AG20443 (cell line): ENCODE measurements at regions not wholly inside any gene's neighbourhood (a gene's known extent, or its start where the extent isn't known, plus 50 kb on each side); places are given as distances from the start of the nearest gene placed in this dataset.

Source experiments
- DNase-seq: peaks from one replicate; pipeline ENCODE4 v3.0.0; 2012; ENCODE audit warnings: low spot score, mixed read lengths

DNA sequence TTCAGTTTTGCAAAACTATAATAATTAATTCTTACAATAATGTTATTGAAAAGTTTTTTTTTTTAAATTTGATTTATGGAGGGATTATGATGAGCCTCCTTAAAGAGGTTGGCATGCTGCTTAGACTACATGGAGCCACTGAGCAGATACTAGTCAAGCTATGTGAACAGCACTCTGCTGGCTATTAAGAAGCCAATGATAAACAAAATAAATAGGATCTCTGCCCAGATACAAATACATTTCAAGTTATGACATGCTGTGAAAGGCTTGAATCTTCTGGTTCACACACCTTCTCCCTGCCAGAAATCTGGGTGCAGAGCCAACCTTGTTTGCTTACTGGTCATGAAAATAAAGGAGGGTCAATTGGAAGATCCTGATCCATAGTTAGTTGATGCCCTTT lies 107.4 kb upstream of the NAV3 start:
- DNase-seq: no peak

DNA sequence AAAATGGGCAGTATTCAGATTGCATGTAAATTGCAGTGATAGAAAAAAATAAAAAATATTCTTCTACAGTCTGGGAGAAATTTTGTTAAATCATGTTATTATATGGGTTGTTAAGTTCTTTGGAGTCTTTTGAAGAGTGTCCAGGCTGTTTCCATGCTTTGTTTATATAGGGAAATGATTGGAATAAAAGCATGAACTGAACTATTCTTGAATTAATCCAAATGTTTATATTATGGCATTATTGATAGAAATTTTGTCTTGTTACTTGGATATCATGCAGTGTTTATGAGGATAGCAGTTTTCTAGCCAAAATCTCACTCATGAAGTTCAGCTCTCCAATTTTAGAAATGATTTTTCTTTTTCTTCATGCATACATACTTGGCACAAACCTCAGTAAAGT lies 108.2 kb upstream of the NAV3 start:
- no peak for DNase-seq

DNA sequence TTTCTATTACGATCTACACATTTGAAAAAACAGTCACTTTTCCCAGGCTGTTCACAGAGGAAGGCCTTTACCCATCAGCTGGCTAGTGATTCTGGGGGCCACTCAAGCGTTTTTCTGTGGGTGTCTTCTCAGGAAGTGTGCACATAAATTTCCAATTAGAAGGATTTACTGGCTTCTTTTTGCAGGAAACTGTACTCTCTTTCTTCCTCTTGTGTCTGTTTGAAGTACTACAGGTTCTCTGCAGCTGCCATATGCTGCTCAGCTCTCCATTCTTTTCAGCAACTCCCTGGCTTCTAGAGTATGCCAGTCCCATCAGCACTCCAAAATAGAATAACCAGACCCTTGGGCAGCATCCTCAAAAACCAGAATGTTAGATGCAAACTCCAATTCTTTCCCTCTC lies 110.4 kb upstream of the NAV3 start:
- no peak for DNase-seq

DNA sequence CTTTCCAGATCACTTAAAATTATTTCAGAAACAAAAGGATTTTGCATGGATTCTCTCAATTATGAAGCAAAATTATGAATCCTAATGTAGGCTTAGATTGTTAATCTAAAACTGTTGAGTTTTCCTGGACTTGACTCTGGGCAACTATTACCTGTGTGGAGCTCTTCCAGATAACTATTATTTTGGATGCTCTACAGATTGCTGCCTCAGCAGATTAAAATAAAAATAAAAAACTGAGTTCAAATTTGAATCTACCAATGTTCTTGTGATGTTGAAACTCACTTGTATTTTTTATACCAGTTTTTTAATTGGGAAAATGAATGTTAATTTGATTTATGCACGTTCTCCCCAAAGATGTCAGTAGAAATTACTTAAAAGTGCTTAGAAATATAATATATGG lies 120.5 kb upstream of the NAV3 start:
- DNase-seq: no peak

DNA sequence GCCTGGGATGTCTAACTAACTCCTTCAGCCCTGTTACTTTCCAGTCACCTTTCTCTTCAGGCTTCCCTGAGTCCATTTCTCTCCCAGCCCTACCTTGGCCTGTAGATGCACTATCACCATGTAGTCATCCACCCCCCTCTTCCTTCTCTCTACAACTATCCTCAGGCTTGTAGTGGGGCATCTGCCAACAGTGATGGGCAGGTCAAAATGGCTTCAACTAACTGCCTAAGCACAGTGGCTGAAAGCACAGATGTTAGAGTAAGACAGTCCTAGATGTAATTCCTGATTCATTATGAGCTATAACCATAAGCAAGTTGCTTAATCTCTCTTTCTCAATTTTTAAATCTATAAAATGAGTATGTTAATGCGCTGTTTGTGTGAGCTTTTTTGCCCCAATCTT lies 133.6 kb upstream of the NAV3 start:
- no peak for DNase-seq

DNA sequence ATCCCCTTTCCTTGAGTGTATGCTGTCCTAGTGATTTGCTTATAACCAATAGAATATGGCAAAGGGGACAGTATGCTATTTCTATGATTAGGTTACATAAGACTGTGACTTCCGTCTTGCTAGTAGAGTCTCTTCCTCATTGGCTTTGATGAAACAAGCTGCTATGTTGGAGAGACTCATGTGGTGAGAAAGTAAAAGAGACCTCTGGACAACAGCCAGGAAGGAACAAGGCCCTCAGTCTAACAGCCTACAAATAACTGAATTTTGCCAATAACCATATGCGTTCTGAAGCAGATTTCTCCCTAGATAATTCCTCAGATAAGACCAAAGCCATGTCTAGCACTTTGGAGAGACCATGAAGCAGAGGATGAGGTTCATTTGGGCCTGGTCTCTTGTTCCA lies 134.5 kb upstream of the NAV3 start:
- no peak for DNase-seq

DNA sequence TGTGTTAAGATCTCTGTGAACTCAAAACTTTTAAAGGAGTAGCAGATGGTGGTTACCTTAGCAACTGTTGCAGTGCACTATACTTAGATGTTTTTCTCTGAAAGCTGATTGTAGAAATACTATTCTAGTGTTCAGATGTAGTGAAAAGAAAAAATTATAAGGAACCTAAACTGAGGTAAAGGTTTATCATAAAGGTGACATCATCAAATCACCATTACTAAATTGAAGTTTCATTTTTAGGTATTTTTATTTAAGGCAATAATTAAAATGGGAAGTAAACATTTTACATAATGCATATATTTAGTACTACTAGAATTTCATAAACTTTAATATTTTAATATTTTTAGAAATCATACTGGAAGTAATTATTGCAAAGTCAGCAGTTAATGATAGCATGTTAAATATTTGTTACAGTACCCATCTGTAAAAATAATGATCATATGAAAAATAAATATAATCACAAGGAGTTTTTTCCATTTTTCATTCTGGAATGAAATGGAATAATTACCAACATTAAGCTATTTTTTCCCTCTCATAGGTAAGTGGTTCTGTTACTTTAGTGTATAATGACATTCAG lies 141.1 kb upstream of the NAV3 start:
- no peak for DNase-seq

DNA sequence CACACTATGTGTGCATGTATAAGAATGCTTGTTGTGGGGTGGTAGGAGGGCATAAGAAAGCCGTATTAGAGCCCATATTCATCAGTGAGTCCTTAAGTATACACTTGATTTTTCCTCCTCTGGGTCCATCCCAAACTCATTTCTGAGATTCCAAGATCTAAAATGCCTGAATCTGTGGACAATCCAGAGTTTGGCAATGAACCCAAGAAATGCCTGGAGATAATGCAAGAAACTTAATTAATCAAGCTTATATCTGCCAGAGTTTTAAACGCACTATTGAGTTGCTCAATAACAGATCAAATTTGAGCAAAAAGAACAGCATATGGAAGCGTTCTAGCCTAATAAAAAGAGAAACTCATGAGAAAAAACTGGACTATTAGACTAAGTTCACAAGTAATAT lies 143.4 kb upstream of the NAV3 start:
- DNase-seq: no peak

DNA sequence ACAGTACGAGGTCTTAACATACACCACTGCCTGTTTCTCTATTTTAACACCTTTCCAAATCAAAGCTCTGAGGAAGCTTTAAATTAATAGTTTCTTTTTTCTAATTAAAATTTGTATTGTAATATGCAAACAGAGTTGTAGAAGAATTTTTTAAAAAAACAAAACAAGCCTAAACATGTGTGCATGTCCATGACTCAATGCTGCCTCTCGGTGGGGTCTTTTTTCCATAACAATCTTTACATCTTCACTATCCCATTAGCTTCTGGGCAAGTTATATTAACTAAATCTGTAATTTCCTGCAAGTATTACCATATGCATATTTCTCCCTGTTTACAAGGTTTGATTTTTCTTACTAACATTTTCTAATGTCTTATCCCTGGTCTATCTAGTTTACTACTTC lies 143.9 kb upstream of the NAV3 start:
- DNase-seq: no peak

DNA sequence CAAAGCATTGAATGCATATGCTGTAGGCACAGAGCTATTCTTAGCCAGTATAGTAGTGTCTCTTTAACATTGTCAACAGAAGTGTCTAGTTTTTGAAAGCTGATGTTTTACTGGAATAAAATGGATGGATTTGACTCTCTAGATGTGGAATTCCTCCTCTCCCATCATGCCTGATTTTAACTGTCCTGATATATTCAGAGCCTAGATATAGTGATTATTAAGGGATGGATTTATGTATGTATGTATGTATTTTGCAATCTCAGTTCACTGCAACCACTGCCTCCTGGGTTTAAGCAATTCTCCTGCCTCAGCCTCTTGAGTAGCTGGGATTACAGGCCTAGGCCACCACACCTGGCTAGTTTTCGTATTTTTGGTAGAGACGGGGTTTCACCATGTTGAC lies 144.8 kb upstream of the NAV3 start:
- no peak for DNase-seq

DNA sequence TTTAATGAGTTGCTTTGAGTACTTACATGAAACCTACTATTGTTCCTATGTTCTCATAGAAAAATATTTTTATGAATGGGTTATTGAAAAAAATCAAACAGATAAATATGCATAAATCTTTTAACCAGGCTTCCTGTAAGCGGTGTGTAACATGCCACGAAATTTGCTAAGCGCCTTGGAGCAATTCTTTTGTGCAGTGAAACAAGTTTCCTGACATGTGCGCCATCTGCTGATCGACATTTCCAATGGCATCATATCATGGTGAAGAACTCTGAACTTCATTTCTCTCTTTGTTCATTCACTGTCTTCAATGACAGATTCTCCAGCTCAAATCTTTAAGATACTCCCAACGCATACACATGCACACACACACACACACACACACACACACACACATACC lies 145.6 kb upstream of the NAV3 start:
- peak; percentile 64 for DNase-seq

DNA sequence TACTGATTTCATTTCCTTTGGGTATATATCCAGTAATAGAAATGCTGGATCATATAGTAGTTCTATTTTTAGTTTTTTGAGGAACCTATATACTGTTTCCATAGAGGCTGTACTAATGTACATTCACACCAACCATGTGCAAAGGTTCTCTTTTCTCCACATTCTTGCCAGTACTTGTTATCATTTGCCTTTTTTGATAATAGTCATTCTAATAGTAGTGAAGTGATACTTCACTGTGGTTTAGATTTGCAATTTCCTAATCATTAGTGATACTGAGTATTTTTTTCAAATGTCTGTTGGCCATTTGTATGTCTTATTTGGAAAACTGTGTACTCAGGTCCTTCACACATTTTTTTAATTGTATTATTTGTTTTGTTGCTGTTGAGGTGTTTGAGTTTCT lies 148.2 kb upstream of the NAV3 start:
- no peak for DNase-seq

DNA sequence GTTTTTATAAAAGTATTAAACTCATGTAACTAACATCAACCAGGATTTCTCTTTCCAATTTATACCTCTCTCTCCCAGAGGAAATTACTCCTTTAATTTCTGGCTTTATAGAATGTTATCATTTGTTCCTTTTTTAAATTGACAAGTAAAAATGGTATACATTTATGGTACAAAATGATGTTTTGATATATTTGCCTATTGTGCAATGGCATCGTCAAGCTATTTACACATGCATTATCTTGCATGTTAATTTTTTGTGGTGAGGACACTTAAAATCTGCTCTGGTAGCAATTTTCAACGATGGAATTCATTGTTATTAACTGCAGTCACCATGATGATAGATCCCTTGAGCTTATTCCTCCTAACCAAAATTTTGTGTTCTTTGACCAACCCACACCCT lies 149.0 kb upstream of the NAV3 start:
- DNase-seq: no peak

DNA sequence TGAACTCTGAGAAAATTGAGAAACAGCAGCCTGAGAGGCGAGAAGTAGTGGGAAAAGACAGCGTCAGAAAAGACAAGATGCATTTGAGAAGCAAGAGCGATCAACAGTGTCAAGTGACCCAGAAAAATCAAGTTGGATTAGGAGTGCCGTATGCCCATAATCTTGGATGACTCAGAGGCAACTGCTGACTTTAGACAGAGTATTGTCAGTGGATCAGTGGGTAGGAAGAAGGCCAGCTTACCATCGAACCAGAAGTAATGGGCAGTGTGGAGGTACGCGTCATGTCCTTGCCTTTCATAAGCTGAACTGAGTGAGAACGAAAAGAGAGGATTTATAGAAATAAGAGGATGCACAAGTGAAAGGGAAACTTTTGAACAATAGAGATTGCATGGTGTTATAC lies 151.0 kb upstream of the NAV3 start:
- no peak for DNase-seq

DNA sequence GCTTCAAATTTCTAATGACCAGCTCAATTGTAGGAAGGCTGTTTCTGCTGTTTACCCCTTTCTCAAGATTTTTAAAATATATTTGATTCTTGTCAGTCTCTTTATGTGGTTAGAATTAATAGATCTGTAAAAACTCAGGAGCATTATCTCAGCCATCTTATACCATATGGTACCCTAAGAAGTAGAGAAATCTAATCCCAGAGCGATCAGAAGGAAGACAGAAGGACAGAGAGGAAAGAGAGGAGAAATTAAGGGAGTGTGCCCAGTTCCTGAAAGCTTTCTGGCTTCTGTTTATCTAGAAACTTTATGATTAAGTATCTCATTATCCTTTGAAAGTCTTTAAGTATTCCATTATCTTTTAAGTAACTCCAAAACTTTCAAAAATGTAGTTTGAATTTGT lies 152.1 kb upstream of the NAV3 start:
- no peak for DNase-seq

DNA sequence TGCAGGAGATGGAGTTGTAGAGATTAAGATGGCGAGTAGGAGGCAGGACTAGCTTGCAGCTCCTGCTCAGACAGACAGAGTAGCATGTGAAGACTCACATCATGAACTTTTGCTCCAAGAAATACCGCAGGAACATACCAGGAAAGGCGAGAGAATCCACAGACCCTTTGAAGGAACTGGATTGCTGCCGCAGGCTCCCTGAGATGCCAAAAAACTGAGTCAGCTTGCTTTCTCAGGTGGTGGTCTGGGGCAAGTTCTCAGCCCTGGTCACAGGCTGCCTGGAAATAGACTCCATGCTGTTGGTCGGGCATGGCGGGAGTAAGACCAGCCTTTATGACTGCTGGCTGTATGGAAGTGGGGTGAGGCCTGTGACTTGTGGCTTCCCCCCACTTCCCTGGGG lies 163.6 kb upstream of the NAV3 start:
- DNase-seq: no peak

DNA sequence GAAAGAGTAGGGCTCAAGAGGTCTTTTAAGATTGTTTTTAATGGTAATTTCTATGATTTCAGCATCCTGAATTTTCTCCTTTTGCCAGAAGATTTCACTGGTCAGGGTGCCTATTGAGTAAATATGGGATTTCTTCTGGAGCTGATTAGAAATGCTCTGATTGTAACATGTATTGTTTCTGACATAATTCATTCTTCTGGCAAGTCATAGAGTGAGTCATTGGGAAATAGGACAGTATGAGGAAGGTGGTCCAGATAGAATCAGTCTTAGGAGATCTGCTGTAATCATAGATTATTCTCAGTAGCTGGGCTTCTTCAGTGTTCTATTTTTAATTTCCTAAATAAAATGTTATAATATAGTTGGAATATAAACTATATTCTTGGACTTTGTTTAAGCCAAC lies 182.0 kb upstream of the NAV3 start:
- DNase-seq: no peak

DNA sequence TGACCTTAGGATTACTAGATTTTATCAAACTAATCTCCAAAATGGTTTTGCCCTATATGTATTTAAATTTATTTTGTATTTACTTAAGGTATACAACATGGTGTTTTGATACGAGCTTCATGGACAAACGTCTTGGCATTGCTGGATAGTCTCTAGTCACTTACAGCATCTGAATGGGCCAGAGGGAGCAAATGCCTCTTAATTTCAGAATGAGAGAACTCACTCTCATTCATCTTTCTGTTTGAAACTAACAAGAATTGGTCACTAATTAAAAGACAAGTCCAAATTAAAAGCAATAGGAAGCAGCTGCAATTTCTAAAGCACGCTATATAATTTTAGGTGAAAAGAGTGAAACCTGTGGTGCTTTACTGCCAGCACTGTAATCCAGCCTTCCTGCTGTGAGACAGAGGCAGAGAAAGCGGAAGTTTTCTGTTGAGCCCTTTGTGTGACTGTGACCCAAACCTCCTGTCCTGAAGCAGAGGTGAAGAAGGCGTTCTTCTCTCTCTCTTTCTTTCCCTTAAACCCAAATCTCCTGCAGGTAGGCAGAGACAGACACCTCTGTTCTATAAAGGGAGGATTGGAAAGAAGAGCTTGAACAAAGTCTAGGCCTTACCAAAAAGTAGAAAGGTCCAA lies 184.6 kb upstream of the NAV3 start:
- no peak for DNase-seq

DNA sequence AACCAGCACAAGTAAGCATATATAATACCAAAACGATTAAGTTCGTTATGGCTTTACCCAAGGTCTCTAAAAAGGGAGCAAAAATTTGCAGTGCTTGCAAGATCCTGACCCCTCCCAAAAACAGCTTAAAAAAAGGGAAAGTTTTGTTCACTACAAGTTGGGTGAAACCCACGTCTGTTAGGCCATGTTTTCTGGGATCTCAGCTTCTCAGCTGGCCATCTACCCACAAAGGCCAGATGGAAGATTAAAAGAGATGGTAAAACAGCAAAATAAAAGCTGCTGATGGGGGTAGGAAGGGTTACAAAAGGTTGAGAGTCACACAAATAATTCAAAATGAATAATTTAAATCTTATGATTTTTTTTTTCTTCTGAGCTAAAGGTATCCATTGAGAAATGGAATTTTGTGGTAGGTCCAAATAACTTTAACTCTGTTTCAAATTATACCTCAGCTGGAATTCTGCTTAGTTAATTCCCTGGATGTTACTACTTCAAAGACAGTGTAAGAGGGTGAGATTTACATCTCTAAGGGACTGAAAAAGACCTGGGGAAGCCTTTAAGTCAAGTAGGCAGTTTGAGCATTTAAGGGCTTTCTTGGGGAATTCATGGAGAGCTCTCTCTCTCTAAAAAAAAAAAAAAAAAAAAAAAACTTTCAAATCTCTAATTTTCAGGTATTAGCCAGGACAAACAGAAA lies 185.6 kb upstream of the NAV3 start:
- no peak for DNase-seq

DNA sequence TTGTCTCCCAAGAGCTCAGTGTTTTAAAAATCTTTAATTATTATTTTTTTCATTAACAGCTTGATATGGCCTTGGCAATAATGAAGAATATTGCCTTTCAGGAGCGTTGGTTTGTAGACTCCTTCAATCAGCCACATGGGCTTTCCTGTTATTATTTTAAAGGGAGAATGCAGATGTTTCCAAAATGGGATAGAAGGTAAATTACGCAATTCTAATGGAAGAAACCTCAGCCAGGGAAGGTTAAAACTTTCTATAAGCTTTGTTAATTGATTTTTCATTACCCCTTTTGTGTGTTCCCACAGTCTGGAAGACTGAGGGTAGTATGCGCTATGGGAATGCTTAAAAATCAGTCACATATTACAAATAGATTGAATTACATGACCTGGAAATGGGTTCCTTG lies 188.4 kb upstream of the NAV3 start:
- no peak for DNase-seq

DNA sequence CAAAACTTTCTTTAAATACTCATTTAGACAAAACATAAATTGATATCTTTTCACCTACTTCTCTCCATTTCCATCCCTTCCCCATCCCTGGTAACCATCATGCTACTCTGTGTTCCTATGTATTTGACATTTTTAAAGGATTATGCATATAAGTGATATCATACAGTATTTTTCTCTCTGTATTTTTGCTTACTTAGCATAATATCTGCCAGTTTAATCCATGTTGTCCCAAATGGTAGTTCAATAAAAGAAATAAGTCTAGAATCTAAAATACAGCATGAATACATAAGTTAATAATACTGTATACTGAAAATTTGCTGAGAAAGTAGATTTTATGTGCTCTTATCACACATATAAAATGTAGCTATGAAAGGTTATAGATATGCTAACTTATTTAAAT lies 190.3 kb upstream of the NAV3 start:
- DNase-seq: no peak

DNA sequence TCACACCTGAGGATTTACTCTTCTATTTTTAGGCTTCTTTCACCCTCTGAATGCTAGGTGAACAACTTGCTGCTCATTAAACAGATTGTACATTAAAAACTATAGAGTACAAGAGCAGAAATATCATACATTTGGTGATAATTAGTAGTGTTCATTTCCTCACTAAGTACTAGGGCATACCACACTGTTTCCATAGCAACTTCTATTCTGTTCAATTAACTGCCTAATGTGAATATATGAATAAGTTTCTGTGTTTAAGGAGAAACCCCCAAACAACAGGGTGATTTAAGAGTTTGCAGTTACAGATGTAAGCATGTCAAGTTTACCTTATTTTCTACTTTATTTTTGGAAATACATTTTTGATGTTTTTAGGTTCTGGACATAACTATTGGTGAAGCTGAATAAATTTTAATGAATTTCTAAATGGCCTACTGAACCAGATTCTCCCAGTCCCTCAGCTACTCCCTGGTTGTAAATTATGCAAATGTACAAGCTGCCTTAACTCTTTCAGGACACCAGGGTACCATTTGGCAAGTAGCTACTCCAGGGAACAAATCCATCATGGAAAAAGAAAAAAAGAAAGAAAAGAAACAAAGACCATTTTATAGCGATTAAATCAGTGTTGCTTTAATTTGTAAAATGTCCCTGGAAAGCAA lies 199.8 kb upstream of the NAV3 start:
- no peak for DNase-seq

DNA sequence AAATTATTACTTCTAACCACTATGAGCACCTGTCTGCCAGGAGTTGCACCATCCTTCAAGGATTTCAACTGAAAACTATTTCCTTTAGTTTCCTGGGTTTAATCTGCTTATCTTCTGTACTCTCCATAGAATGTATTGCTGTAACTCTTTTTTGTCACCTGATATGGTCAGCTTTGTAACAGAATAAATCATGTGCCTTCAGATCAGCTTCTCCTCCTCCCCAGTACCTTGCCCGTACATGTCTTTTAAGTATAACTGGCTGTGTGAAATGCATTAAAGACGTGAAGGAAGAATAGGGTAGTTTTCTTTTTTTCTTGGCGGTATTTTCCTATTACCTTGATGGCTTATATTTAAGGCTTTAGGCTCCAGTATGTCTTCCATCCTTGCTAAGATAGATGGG lies 200.3 kb upstream of the NAV3 start:
- DNase-seq: no peak

DNA sequence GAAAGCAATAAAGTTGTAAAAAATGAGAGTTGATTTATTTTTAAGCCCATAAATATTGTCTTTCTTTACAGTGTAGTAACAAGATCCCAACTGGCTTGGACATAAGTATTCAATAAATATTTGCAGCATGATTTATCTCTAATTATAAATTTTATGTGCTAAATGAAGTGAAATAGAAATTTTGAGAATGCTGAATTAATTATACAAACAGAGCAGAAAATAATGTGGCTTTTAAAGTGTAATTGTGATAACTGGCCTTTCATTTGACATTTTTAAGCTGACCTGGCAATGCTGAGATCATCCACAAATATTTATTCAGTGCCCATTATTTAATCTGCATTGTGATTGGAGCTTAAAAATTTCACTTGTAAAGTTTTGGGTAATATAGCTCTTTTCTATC lies 201.6 kb upstream of the NAV3 start:
- DNase-seq: no peak
